ENCODE measurements at regions not wholly inside any gene's neighbourhood (a gene's known extent, or its start where the extent isn't known, plus 50 kb on each side); places are given as distances from the start of the nearest gene placed in this dataset.

DNA sequence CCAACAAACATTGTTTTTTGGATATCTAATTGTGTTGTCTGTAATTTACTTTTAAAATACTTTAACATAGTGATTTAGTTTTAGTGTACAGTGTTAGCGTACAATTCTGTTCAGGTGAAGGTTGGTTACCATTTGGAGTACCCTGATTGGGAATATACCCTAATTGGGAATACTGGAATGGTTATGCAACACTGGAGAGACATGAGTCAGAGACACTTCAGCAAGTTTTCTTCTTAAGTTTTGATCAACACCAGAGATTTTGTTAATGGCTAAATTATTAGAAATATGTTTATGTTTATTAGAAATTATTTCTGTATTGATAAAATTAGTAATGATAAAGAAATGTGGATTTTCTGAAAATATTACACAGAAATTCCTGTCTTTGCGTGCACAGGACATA lies 100.3 kb upstream of the NABP1 start:
- ChIA-PET POLR2A (ENCODE audit: low non-redundant PET) (no interaction called here), CTCF (no interaction called here)

DNA sequence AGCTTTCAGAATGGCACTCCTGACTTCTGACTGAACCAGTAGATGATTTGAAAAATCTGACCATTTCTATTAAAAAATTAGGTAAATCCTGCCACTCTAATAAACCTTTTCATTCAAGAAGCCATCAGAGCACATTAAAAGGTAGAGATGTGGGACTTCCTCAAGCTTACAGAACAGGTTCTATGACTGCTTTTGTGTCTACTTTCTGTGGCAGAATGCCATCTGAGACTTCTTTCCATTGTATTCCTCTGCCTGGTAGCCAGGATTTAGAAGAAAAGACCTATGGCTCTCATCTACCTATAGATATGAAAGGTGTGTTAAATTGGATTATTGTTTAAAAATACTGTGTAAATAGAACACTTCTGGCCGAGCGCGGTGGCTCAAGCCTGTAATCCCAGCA lies 99.9 kb upstream of the NABP1 start:
- ChIA-PET CTCF (no interaction called here), POLR2A (ENCODE audit: low non-redundant PET) (no interaction called here)
- no peak for DNase-seq (ENCODE audit: low spot score)
- H3K27ac ChIP-seq: no peak overlapping the region
- TF ChIP-seq, protein P1, sequence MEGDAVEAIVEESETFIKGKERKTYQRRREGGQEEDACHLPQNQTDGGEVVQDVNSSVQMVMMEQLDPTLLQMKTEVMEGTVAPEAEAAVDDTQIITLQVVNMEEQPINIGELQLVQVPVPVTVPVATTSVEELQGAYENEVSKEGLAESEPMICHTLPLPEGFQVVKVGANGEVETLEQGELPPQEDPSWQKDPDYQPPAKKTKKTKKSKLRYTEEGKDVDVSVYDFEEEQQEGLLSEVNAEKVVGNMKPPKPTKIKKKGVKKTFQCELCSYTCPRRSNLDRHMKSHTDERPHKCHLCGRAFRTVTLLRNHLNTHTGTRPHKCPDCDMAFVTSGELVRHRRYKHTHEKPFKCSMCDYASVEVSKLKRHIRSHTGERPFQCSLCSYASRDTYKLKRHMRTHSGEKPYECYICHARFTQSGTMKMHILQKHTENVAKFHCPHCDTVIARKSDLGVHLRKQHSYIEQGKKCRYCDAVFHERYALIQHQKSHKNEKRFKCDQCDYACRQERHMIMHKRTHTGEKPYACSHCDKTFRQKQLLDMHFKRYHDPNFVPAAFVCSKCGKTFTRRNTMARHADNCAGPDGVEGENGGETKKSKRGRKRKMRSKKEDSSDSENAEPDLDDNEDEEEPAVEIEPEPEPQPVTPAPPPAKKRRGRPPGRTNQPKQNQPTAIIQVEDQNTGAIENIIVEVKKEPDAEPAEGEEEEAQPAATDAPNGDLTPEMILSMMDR (conservative IDR thresholded peaks at IDR 0.05; ENCODE audit: low read depth): no peak

More for the DNA sequence above, 100.3 kb upstream of the NABP1 start:
- TF ChIP-seq, protein P1 (conservative IDR thresholded peaks at IDR 0.05; ENCODE audit: low read depth): no peak
- no peak for DNase-seq (ENCODE audit: low spot score)
- no peak overlapping the region for H3K27ac ChIP-seq

DNA sequence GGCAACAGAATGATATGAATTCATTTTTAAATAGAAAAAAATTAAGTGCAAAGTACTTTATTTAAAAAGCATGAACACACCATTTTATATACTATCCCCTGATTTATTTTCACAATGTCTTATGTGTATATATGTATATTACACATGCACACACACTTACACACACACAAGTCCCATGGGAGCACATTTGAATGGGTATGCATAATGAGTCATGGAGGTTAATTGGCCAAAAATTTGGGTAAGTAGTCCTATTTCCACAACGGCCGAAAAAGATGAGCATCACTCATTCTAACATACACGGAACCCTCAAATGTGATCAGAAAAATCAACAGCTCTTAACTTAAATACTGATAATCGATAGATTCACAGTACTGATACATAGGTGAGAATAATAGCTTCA lies 97.4 kb upstream of the NABP1 start:
- no peak for DNase-seq (ENCODE audit: low spot score)
- no peak overlapping the region for H3K27ac ChIP-seq
- ChIA-PET POLR2A (ENCODE audit: low non-redundant PET) (no interaction called here), CTCF (no interaction called here)
- TF ChIP-seq, protein P1 (conservative IDR thresholded peaks at IDR 0.05; ENCODE audit: low read depth): no peak

DNA sequence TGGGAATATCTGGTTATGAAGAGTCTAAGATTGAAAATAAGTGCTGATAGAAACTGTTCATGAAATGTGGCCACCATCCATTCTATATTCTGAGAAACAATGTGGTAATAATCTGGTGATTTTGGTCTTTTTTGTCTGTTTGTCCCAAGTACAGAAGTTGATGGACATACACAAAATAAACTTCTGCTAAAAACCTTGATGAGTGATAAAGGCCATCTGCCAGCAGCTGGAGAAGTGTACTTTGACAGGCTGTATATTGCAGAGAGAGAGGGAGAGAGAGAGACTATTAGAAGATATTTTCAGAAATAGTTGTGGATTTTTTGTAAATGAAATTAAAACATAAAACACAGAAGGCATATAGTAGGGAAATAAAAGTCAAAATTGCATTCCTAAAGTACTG lies 96.9 kb upstream of the NABP1 start:
- no peak for DNase-seq (ENCODE audit: low spot score)
- H3K27ac ChIP-seq: no peak overlapping the region
- TF ChIP-seq, protein P1 (conservative IDR thresholded peaks at IDR 0.05; ENCODE audit: low read depth): no peak
- ChIA-PET POLR2A (ENCODE audit: low non-redundant PET) (no interaction called here), CTCF (no interaction called here)

DNA sequence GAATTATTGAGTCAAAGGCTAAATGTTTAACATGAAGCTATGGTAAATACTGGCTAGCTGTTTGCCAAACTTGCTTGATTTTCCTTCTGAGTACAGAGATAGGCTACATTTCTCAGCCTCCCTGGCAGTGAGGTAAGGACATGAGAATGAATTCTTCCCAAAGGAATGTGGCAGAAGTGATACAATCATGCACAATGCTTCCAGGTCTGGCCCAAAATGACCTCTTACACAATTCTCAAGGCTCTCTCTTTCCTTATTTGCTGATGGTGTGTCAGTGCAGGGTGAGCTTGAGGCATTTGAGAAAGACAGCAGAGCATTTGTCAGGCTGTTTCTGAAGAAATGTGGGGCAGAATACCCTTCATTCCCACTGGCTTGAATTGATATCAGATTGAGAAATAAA lies 95.6 kb upstream of the NABP1 start:
- TF ChIP-seq, protein P1 (conservative IDR thresholded peaks at IDR 0.05; ENCODE audit: low read depth): no peak
- CTCF ChIA-PET: interaction anchor here (0.5 to 0.8 kb wide), 2 partner anchors 66 to 516 kb away, joined by 3 to 7 read pairs; no protein-coding TSS in a partner anchor
- POLR2A ChIA-PET (ENCODE audit: low non-redundant PET): no interaction called here
- H3K27ac ChIP-seq: peak overlapping the region; percentile 77; the same call in 1 of the 2 replicates
- peak; percentile 55 for DNase-seq (ENCODE audit: low spot score)

DNA sequence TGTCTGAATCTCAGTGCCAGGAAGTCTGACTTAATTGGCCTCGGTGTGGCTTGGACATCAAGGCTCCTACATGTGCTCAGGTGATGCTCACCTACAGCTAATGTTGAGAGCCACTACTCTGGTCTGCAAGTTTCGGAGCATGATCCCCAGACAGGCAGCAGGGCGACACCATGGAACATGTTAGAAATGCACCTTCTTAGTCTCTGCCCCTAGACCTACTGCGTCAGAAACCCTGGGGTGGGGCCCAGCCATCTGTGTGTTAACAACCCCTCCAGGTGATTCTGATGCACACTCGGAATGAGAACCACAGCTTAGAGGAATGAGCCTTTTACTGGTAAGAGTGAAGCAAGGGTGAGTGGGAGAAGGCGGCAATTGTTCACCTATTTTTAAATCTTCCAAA lies 86.9 kb upstream of the NABP1 start:
- CTCF ChIA-PET: no interaction called here
- TF ChIP-seq, protein P1 (conservative IDR thresholded peaks at IDR 0.05; ENCODE audit: low read depth): no peak
- POLR2A ChIA-PET (ENCODE audit: low non-redundant PET): no interaction called here
- no peak for DNase-seq (ENCODE audit: low spot score)
- no peak overlapping the region for H3K27ac ChIP-seq

Data from RWPE1 (cell line).